HG02798 (cell line): ENCODE measurements at regions not wholly inside any gene's neighbourhood (a gene's known extent, or its start where the extent isn't known, plus 50 kb on each side); places are given as distances from the start of the nearest gene placed in this dataset.
"Not testable (repeated sequence)": the region's sequence is repeated elsewhere in the genome, so short reads cannot be mapped to it uniquely, and the experiment has no call there.

Experiments used
- ATAC-seq: cut with Tn5 transposase; IDR thresholded peaks from one replicate; pipeline ENCODE4 v1.9.1; 2021; ENCODE audit warnings: mild to moderate bottlenecking; ENCODE audit not compliant: unreplicated experiment, poor library complexity

DNA sequence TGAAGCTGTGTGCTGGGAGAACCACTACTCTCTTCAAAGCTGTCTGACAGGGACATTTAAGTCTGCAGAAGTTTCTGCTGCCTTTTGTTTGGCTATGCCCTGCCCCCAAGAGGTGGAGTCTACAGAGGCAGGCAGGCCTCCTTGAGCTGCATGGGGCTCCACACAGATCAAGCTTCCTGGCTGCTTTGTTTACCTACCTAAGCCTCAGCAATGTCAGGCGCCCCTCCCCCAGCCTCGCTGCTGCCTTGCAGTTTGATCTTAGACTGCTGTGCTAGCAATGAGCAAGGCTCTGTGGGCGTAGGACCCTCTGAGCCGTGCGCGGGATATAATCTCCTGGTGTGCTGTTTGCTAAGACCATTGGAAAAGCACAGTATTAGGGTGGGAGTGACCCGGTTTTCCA lies 103.3 kb upstream of the SALL1 start:
- ATAC-seq = not testable (repeated sequence)

DNA sequence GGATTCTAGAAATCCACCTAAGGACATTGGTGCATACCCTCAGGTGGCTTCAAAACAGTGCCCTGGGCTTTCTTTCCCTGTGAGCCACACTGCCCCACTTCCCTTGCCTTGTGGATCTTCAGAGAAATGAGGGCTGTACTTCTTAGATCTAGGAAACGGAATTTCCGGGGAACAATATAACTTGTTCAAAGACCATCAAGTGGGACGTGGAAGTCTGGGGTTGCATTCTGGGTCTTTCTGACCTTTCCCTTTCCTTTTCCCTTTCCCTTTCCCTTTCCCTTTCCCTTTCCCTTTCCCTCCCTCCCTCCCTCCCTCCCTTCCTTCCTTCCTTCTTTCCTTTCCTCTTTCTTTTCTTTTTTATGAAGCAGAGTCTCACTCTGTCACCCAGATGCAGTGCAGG lies 97.1 kb upstream of the SALL1 start:
- no peak for ATAC-seq

DNA sequence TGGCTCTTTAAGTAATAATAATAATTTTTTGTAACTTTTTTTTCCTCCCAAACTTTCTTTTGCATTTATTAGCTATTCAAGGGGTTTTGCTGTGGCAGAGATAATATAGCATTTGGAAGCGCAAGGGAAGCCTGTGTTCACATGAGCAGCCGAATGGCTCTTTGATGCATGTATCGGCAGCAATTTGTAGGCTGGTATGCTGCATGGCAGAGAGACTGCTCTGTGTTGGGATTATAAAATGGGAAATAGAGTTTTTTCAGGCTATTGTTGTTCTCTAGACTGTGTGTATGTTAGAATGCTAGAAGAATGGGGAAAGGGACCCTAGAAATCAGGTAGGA lies 94.6 kb upstream of the SALL1 start:
- ATAC-seq = no peak

DNA sequence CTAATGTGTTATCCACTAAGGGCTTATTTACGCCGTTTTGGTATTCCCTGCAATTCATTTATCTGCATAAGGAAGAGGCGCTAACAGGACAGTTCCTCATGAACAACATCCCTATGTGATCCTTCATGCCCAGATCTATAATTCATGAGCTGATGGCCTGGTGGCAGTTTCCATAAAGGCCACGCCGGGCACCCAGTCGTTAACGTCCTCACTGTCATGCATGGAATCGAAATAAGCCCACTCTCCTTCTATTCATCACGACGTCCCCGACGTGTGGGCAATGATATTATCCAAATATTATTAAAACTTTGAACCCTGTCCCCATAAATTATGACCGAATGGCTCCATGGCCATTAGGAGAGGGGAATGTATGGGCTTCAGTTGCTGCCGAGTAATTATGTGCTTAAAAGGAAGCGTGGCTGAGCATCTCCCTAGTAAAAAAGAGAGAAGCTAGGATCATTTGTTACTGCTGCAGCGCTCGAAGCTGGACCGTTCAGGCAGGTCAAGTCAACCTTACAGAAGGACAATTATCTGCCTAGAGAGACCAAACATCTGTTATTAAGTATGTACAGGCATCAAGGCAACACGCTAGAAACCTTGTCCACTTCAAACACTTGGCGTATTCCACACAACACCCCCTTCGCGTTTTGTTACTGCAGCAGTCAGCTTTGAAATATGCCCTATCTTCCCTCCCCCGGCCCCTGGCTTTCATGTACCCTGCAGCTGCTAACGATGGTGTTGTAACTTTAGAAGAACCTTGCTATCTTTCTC lies 94.0 kb upstream of the SALL1 start:
- ATAC-seq = no peak

DNA sequence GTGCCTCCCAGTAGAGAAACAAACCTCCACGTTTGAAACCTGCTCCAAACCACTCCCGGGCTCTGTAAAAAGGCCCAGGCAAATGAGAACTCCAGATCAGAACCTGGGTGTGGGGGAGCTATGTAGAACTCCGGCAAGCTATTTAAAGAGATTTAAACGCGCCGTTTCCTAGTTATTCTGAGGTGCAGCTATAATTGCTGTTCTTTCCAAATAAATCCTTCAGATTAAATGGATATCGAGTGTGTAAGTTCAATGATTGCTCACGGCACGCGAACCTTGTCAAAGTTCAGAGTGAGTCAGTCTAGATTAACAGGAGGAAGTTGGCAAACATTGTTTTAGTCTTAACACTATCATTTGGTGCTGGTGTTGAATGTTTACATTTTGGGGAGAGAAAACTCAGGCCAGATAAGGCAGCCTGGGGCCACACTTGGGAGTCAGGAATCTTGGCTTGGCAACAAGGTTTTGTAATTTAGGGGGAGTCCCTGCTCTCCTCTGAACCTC lies 92.9 kb upstream of the SALL1 start:
- no peak for ATAC-seq

DNA sequence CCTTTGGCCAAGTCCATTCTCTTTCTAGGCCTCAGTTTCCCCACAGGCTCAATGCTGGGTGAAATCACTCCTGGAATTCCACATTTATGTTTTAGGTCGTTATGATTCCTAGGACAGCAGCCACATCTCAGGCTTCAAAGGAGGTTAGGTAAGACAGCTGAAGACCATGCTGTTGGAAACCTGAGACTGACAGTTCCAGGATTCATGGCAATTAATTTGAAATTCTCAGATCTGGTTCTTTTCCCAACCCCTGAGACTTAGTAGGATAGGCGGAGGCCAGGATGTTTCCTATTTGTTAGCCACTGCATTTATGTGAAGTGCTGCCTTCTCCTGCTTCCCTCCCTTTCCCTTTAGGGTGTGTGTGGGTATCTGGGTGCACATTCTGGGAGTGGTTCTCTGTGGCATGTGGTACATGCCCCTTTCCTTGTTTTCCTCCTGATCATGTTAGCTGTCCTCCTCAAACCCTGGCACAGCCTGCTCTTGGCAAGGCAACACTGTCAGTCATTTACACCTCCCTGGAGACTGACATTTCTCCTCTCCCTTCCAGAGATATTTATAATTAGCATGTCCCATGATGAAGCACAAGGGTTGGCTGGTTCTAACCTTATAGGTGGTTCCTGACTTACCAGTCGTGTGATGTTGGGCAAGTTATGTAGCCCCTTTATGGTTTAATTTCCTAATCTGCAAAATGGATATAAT lies 91.4 kb upstream of the SALL1 start:
- ATAC-seq = no peak

DNA sequence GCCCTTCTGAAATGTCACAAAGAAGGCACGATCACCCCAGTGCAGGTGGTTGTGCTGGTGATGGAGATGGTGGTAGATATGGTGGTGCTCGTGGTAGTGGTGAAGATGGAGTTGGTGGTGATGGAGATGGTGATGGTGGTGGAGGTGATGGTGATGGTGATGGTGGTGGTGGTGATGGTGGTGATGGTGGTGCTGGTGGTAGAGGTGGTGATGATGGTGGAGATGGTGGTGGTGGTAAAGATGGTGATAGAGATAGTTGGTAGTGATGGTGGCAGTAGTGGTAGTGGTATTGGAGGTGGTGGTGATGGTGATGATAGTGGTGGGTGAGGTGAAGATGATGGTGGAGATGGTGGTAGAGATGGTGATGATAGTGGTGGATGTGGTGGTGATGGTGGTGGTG lies 88.1 kb upstream of the SALL1 start:
- ATAC-seq = no peak

DNA sequence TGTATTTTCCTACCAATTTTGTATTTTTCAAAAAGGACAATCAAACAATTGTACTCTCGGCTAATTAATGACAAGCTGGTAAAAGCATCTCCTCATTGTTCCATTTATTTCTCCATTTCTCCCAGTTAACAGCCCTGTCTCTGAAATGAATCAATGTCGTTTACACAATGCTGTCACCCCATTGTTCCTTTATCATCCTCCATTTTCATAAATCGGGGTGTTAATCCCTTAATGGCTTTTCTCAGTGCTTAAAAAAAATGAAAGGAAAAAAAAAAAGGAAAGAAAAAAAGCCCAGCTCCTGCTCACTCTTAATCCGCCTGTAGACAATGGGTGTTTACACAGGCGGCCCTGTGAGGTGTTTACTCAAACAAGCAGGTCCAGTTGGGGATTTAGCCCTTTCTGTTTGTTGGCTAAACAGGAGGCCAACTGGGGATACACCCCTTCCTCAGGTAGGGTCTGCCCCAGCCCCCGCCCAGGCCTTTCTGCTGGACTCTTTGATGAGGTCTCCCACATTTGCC lies 86.8 kb upstream of the SALL1 start:
- no peak for ATAC-seq

DNA sequence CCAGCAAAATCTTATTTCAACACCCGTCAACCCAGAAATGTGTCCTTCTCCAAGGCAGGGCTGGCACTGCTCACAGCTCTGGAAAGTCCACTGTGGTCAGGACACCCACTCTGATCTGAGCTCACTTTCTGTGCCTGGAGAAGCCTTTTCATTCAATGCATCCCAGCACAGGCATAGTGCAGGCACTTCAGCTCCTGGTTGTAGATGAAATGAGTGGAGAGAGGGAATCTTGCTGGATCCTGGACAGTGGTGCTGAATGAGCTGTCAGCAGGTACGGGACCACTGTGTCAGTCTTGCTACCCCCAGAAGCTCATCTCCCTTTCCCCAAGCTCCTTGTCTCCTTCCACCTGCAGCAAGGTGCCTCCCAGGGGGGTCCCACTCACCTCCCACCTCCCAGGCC lies 86.1 kb upstream of the SALL1 start:
- no peak for ATAC-seq

DNA sequence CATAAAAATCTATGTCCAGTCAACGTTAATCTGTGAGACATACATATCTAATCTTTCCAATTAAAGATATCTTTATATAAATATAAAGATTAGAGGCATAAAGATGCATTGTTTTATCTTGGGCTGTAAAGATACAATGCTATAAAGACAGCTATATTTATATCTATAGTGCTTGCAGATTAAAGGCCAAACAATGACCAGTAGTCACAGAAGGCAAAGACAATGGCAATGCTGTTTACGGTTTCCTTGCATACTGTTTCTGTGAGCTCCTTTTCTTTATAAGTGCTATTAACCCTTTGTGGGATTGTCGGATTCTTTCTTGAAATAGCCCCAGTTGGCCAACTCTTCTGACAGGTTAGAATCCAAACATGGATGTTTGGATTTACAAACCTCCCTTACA lies 85.5 kb upstream of the SALL1 start:
- no peak for ATAC-seq

DNA sequence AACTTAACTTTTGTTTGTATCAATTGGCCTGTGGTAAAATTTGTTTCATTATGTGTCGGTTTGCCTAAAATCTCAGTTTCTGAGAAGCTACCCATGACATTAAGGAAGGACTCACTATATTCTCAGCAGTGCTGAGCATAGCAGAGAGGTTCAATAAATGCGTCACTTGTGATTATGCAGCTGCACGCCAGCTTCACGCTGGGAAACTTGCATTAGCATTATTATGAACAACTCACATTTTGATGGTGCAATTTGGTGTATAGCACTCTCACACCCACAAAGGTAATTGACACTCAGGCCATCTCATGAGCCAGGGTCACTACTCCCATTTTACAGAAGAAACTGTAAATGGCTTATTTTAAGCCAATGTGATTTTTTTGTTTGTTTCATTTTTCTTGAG lies 80.6 kb upstream of the SALL1 start:
- ATAC-seq = no peak

DNA sequence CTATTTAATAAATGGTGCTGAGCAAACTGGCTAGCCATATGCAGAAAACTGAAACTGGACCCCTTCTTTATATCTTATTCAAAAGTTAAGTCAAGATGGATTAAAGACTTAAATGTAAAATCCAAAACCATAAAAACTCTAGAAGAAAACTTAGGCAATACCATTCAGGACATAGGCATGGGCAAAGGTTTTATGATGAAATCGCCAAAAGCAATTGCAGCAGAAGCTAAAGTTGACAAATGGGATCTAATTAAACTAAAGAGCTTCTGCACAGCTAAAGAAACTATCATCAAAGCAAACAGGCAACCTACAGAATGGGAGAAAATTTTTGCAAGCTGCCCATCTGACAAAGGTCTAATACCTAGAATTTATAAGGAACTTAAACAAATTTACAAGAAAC lies 79.0 kb upstream of the SALL1 start:
- not testable (repeated sequence) for ATAC-seq

DNA sequence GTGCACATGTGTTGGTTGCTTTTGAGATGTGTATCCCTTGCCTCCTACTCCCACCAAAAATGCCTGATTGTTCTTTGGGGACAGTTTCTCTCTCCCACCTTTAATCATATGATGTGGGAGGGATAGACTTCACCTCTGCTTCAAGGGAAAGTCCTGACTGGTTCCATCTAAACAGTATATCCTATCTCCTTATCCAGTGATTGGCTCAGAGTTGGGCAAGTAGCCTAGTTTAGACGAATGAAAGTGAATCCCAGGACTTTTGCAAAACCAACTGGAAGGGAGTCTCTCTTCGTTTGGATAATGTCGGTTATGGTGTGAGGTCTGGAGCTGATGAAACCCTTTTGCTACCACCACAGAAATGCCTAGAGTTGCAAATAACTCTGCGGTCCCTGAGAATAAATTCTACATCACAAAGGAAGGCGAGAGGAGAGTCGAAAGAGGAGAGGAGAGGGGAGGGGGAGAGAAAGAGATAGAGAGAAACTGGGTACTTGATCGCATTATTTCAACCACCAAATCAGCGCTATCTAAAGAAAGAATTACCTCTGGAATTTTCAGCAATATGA lies 77.1 kb upstream of the SALL1 start:
- no peak for ATAC-seq

DNA sequence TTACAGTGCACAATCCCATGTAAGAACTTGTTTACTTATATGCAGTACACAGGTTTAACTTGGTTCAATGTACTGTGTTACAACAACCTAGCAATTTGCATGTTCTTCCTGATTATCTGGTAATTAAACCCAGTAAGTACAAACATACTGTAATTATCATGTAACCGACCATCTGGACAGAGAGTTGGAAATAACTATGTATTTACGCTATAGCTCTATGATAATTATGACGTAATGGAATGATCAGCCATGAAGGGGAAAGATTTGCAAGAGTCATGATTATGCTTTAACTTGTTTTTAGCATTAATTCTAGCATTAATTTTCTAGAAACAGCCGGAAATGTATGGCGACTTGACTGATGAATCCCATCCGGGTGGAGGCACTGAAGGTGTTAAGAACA lies 74.8 kb upstream of the SALL1 start:
- ATAC-seq = no peak

DNA sequence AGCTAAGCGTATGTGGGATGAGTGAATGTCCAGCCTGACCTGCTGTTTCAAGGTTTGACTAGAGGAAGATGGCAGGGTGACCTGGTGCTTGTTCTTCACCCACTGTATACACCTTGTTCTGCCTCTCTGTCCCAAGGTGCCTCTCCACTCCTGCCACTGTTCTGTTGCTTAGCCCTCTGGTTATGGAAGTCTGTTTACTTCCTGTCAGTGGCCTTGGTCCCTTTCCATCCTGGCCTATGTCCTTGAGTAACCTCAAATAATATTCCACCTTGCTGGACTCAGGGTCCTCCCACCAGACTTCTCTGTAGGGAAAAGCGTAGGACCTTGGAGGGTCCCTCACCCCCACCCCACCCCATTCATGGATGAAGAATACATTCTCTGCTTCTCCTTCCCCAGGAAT lies 73.2 kb upstream of the SALL1 start:
- no peak for ATAC-seq

DNA sequence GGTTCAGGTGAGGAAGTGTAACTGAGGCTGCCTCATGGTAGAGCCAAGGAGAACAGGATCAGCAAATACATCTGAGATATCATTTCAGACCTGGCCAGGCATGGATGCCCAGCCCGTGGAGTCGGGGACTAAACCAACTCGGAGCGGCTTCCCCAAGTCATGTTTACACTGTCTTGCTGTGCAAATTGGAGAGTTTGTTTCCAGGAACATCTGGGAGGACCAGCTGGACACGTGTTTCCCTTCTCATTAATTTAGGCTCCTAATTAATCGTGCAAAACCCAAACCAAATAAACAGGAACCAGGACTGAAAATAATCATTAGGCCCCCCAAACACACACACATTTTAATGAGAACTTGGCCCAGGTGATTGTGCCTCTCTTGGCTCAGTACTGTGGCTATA lies 70.9 kb upstream of the SALL1 start:
- no peak for ATAC-seq

DNA sequence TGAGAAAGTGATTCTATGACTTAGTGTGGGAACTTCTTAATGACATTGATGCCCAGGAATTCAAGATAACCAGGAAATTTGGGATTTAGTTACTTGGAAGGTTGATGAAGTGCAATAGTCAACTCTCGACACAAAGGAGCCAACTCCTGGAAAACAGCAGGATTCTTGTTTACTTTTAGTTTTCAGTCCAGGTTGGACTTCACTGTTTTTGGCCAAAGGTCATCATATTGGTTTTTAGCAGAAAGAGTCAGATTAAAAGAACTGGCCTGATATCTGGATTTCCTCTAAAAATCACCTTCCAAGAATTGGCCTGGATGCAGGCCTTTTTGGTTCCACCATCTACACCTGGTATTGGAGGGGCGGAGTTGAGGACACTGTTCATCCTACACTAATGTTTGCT lies 60.1 kb upstream of the SALL1 start:
- ATAC-seq = no peak

DNA sequence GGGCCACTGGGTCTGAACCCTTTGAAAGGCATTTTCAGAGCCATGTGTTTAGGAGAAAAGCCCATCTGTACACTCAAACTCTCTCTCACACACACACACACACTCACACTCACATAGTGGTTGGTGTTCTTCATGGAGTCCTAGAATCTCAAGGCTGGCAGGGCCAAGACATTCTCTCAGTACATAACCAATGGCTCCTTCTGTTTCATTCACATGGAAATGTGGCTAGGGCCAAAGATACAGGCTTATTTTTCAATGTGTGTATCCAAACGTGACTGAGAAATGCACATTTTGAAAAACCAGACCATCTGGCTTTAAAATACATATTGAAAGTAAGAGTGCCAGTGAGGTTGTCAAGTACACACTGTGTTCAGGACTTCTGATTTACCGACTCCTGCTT lies 59.0 kb upstream of the SALL1 start:
- no peak for ATAC-seq

DNA sequence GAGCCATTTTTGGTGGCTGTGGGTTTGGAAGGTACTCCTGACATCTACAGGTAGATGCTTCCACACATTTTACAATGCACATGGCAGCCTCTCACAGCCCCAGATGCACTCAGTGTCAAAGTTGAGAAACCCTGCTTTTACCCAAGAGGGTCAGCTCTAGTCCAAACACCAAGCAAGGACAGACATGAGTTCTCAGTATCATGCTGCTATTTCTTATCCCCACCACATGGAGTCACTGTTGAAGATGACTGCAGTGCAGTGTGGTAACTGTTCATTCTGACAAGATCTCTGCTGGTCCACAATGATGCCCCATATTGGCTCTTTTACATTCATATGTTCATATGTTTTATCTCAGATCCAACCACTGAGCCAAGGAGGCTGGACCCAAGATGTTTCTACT lies 50.5 kb upstream of the SALL1 start:
- ATAC-seq = no peak
